NCI-H226 (cell line): ENCODE measurements at regions not wholly inside any gene's neighbourhood (a gene's known extent, or its start where the extent isn't known, plus 50 kb on each side); places are given as distances from the start of the nearest gene placed in this dataset.

Source experiments
- DNase-seq: peaks from one replicate; pipeline ENCODE4 v3.0.0-alpha.2; 2015

GRCh38 chr9:17017931-17018491, 116.8 kb upstream of the CNTLN start:
- no peak for DNase-seq

GRCh38 chr9:17013891-17014290, 120.9 kb upstream of the CNTLN start:
- DNase-seq, result no peak

- no peak for DNase-seq
Observed at GRCh38 chr9:17013010-17013409, 121.8 kb upstream of the CNTLN start.

- DNase-seq, result no peak
Observed at GRCh38 chr9:17011880-17012279, 123.0 kb upstream of the CNTLN start.

- DNase-seq, result no peak
Observed at GRCh38 chr9:17009071-17009470, 125.8 kb upstream of the CNTLN start.

- no peak for DNase-seq
Observed at GRCh38 chr9:17005056-17005823, 129.6 kb upstream of the CNTLN start.

GRCh38 chr9:17004500-17004899, 130.3 kb upstream of the CNTLN start:
- no peak for DNase-seq

- no peak for DNase-seq
Observed at GRCh38 chr9:17003576-17004240, 131.1 kb upstream of the CNTLN start.

- no peak for DNase-seq
Observed at GRCh38 chr9:16996901-16997491, 126.5 kb upstream of the BNC2 start.

- no peak for DNase-seq
Observed at GRCh38 chr9:16992138-16992537, 121.7 kb upstream of the BNC2 start.

- no peak for DNase-seq
Observed at GRCh38 chr9:16987026-16987425, 116.6 kb upstream of the BNC2 start.

- no peak for DNase-seq
Observed at GRCh38 chr9:16986556-16986955, 116.1 kb upstream of the BNC2 start.

- no peak for DNase-seq
Observed at GRCh38 chr9:16985559-16986348, 115.3 kb upstream of the BNC2 start.

- no peak for DNase-seq
Observed at GRCh38 chr9:16982780-16983310, 112.4 kb upstream of the BNC2 start.

- no peak for DNase-seq
Observed at GRCh38 chr9:16976427-16976826, 106.0 kb upstream of the BNC2 start.

- no peak for DNase-seq
Observed at GRCh38 chr9:16974436-16974835, 104.0 kb upstream of the BNC2 start.

GRCh38 chr9:16970321-16970720, 99.9 kb upstream of the BNC2 start:
- DNase-seq, result no peak

GRCh38 chr9:16964228-16964627, 93.8 kb upstream of the BNC2 start:
- peak; percentile 61 for DNase-seq

- DNase-seq, result no peak
Observed at GRCh38 chr9:16960084-16960483, 89.6 kb upstream of the BNC2 start.

GRCh38 chr9:16959391-16959790, 88.9 kb upstream of the BNC2 start:
- DNase-seq, result no peak

GRCh38 chr9:16954040-16954439, 83.6 kb upstream of the BNC2 start:
- DNase-seq, result no peak

GRCh38 chr9:16951502-16951901, 81.0 kb upstream of the BNC2 start:
- DNase-seq, result no peak

- DNase-seq, result no peak
Observed at GRCh38 chr9:16950051-16950450, 79.6 kb upstream of the BNC2 start.
